K562 (cell line): ENCODE measurements at regions not wholly inside any gene's neighbourhood (a gene's known extent, or its start where the extent isn't known, plus 50 kb on each side); places are given as distances from the start of the nearest gene placed in this dataset.

Experiments used
- ATAC-seq: fragments of 200-7000 bp; cut with Tn5 transposase; 3 replicates; pipeline ENCODE4 v1.9.1; 2020; ENCODE audit warnings: moderate library complexity
- BruUV-seq: library from RNA; stranded (reverse); fragments of 400-500 nt; replicated peaks from 2 replicates; lab custom pipeline; 2021; lab: Mats Ljungman, UMichigan
- CTCF ChIA-PET: fragments of 300-600 bp; formaldehyde crosslinking; extraction: SDS; loops from one replicate; lab custom pipeline; 2021; ENCODE audit warnings: low intra/inter-chr PET ratio; lab: Yijun Ruan, JAX
- POLR2A ChIA-PET: fragments of 300-600, 350-650 bp; sonication (Branson Sonifier 250); formaldehyde crosslinking; extraction: SDS; loops from one replicate; lab custom pipeline; 2021; ENCODE audit warnings: antibody characterized with exemption, inconsistent platforms; lab: Yijun Ruan, JAX
- DNase-seq, 4 experiments: peaks; one replicate each; pipeline versions ENCODE4 v3.0.0 to v3.0.0-alpha.2; 2011 to 2018; ENCODE audit warnings: low spot score in 3 of 4, mixed read lengths in 3 of 4; ENCODE audit errors: extremely low read depth in 1 of 4
- FAIRE-seq: peaks from 2 replicates; lab custom pipeline; 2011; peaks lifted over from hg19 to GRCh38; lab: Jason Lieb, UNC
- H2AFZ ChIP-seq: 2 replicates; pipeline ENCODE4 v1.6.0; 2011; ENCODE audit warnings: low read depth, low read length, control low read depth, inconsistent platforms
- H3K27ac ChIP-seq: fragments of 200-600 bp; 3 replicates; pipeline ENCODE4 v1.8.0; 2011; ENCODE audit warnings: low read depth, mild to moderate bottlenecking, control low read depth, inconsistent platforms, low read length, moderate library complexity, mixed read lengths; ENCODE audit errors: extremely low read depth
- H3K27me3 ChIP-seq, 2 experiments: fragments of 300-600 bp in 1 of 2; 2 replicates in 1 of 2; 3 replicates in 1 of 2; pipeline versions ENCODE4 v1.6.0 to v1.8.0; 2011; ENCODE audit warnings: inconsistent platforms in 2 of 2, low read length in 2 of 2, mild to moderate bottlenecking in 1 of 2, mixed read lengths in 1 of 2, moderate library complexity in 1 of 2; ENCODE audit not compliant: control insufficient read depth in 2 of 2, insufficient read depth in 2 of 2
- H3K36me3 ChIP-seq: fragments of 300-600 bp; 3 replicates; pipeline ENCODE4 v1.8.0; 2011; ENCODE audit warnings: mild to moderate bottlenecking, low read length, inconsistent platforms; ENCODE audit not compliant: control insufficient read depth, insufficient read depth
- H3K4me1 ChIP-seq, 2 experiments: fragments of 200-600 bp in 1 of 2; replicated peaks in 1 of 2; 2 replicates in 1 of 2; 3 replicates in 1 of 2; pipeline versions ENCODE4 v1.5.1 to v1.8.0; 2011; ENCODE audit warnings: inconsistent platforms in 2 of 2, low read length in 2 of 2, mild to moderate bottlenecking in 1 of 2, mixed read lengths in 1 of 2, moderate library complexity in 1 of 2; ENCODE audit not compliant: control insufficient read depth in 2 of 2, insufficient read depth in 2 of 2
- H3K4me2 ChIP-seq: 2 replicates; pipeline ENCODE4 v1.6.1; 2011; ENCODE audit warnings: low read length, control low read depth, inconsistent platforms, mixed read lengths; ENCODE audit not compliant: insufficient read depth
- H3K4me3 ChIP-seq: fragments of 200-600 bp; sonication (generic), shearing (Covaris generic); 2 replicates; pipeline ENCODE4 v1.5.1; 2016; ENCODE audit warnings: control low read depth, inconsistent platforms
- H3K79me2 ChIP-seq: fragments of 200-600 bp; 3 replicates; pipeline ENCODE4 v1.8.0; 2011; ENCODE audit warnings: low read length, inconsistent platforms; ENCODE audit not compliant: control insufficient read depth, insufficient read depth
- H3K9ac ChIP-seq, 2 experiments: 2 replicates each; pipeline versions ENCODE4 v1.6.0 to v1.6.1; 2011; ENCODE audit warnings: low read depth in 2 of 2, low read length in 2 of 2, control low read depth in 1 of 2, inconsistent platforms in 1 of 2, mild to moderate bottlenecking in 1 of 2, mixed read lengths in 1 of 2; ENCODE audit not compliant: insufficient read depth in 1 of 2
- H3K9me1 ChIP-seq: one replicate; pipeline ENCODE4 v1.6.0; 2011; ENCODE audit warnings: inconsistent platforms, mild to moderate bottlenecking, low read length, moderate library complexity; ENCODE audit not compliant: control insufficient read depth, insufficient read depth
- H3K9me3 ChIP-seq: replicated peaks from 2 replicates; pipeline ENCODE4 v1.5.1; 2011; ENCODE audit warnings: low read depth, low read length, inconsistent platforms; ENCODE audit not compliant: control insufficient read depth, insufficient read depth
- H4K20me1 ChIP-seq: replicated peaks from 2 replicates; pipeline ENCODE4 v1.6.1; 2011; ENCODE audit warnings: low read length, inconsistent platforms, mixed read lengths; ENCODE audit not compliant: control insufficient read depth, insufficient read depth
- KAT2B ChIP-seq: IDR thresholded peaks from one replicate; pipeline ENCODE4 v1.6.1; 2012; ENCODE audit warnings: low read depth, mild to moderate bottlenecking, control low read depth, inconsistent platforms, low read length, moderate library complexity
- NFYB ChIP-seq: IDR thresholded peaks from 2 replicates; pipeline ENCODE4 v1.6.1; 2011; ENCODE audit warnings: mild to moderate bottlenecking, moderate library complexity; ENCODE audit not compliant: insufficient read length; ENCODE audit errors: extremely low read depth
- NUFIP1 ChIP-seq: fragments of 450-650 bp; IDR thresholded peaks from 2 replicates; pipeline ENCODE4 v1.6.1; 2018; ENCODE audit not compliant: partially characterized antibody
- POLR2H ChIP-seq: IDR thresholded peaks from 2 replicates; pipeline ENCODE4 v1.6.1; 2016; ENCODE audit warnings: missing genetic modification characterization, low read depth, mild to moderate bottlenecking, control low read depth, missing compliant biosample characterization, moderate library complexity
- RAD21 ChIP-seq, 2 experiments: fragments of 250-450 bp in 1 of 2; fragments of 450-650 bp in 1 of 2; sonication (Bioruptor Pico) in 1 of 2; formaldehyde crosslinking in 1 of 2; IDR thresholded peaks in 1 of 2; conservative IDR thresholded peaks in 1 of 2; 2 replicates each; pipeline versions ENCODE4 v1.4.0 to v1.8.0; 2020 to 2022; ENCODE audit warnings: mild to moderate bottlenecking in 2 of 2, moderate library complexity in 1 of 2
- RBFOX2 ChIP-seq: fragments of 200-400 bp; formaldehyde crosslinking; IDR thresholded peaks from 2 replicates; pipeline ENCODE4 v1.6.1; 2017; ENCODE audit warnings: low read depth, mild to moderate bottlenecking, low read length, moderate library complexity
- ZNF239 ChIP-seq: fragments of 250-450 bp; sonication (Bioruptor Pico); IDR thresholded peaks from 2 replicates; pipeline ENCODE4 v1.4.0; 2020; ENCODE audit warnings: mild to moderate bottlenecking
- ZNF436 ChIP-seq: fragments of 250-450, 450-650 bp; sonication (Bioruptor Pico); formaldehyde crosslinking; IDR thresholded peaks from 2 replicates; pipeline ENCODE4 v1.7.0; 2020; ENCODE audit warnings: mild to moderate bottlenecking
- WGBS: fragments of 100-300 bp; shearing (Covaris generic); methylation state at CpG from one replicate; pipeline ENCODE4 v1.1.6; 2016; ENCODE audit warnings: low coverage, mixed read lengths; ENCODE audit not compliant: insufficient coverage; ENCODE audit errors: missing lambda C conversion rate; 5-methylcytosine and 5-hydroxymethylcytosine counted together
- in situ Hi-C: fragments of 300-500 bp; cut with MboI; formaldehyde crosslinking; loops from 4 replicates; pipeline ENCODE4 v1.15.0; 2018; ENCODE audit warnings: inconsistent platforms, mixed read lengths
- intact Hi-C: fragments of 100-400 bp; cut with micrococcal nuclease; formaldehyde crosslinking; loops from 2 replicates; pipeline ENCODE4 v1.14.2; 2022
- TF ChIP-seq, protein P1 (sequence below): fragments of 250-450 bp; sonication (Bioruptor Pico); IDR thresholded peaks from 2 replicates; pipeline ENCODE4 v1.5.0; 2020; ENCODE audit warnings: mild to moderate bottlenecking, borderline replicate concordance
- TF ChIP-seq, protein P2 (sequence below): fragments of 450-650 bp; IDR thresholded peaks from 2 replicates; pipeline ENCODE4 v1.7.1; 2018; ENCODE audit warnings: mild to moderate bottlenecking, low read depth; ENCODE audit not compliant: partially characterized antibody

DNA sequence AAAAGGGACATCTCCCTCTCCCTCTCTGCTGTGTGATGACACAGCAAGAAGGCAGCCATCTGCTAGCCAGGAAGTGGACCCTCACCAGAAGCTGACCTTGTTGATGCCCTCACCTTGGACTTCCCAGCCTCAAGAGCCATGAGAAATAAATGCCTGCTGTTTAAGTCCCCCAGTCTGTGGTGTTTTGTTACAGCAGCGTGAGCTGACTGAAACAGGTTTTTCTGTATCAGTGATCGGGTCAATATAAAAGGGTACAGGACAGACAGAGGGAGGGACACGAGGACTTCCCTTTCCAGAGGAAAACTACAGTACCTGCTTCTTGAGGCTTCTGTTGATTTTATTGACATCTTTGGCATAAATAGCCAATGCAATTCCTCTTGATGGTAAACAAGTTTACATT is 510.3 kb upstream of the CHAC2 start:
- H3K36me3 ChIP-seq: no peaks in the 10 kb centered on the region
- no peaks in the 10 kb centered on the region for H3K9me3 ChIP-seq
- POLR2A ChIA-PET: no interaction called here
- no TSS peak for BruUV-seq
- DNase-seq: no peak
- no peak overlapping the region for H3K9ac ChIP-seq
- H3K27ac ChIP-seq: no peak overlapping the region
- in situ Hi-C loops: no loop called here
- CTCF ChIA-PET: no interaction called here
- ATAC-seq: no peak
- H3K79me2 ChIP-seq: no peaks in the 10 kb centered on the region
- H3K9me1 ChIP-seq: no peaks in the 10 kb centered on the region
- H3K4me1 ChIP-seq: no peaks in the 10 kb centered on the region
- no peak overlapping the region for H3K4me2 ChIP-seq
- TF ChIP-seq, protein P1, sequence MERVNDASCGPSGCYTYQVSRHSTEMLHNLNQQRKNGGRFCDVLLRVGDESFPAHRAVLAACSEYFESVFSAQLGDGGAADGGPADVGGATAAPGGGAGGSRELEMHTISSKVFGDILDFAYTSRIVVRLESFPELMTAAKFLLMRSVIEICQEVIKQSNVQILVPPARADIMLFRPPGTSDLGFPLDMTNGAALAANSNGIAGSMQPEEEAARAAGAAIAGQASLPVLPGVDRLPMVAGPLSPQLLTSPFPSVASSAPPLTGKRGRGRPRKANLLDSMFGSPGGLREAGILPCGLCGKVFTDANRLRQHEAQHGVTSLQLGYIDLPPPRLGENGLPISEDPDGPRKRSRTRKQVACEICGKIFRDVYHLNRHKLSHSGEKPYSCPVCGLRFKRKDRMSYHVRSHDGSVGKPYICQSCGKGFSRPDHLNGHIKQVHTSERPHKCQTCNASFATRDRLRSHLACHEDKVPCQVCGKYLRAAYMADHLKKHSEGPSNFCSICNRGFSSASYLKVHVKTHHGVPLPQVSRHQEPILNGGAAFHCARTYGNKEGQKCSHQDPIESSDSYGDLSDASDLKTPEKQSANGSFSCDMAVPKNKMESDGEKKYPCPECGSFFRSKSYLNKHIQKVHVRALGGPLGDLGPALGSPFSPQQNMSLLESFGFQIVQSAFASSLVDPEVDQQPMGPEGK (CRISPR knock-in tag): no peak
- H3K4me3 ChIP-seq: no peak overlapping the region
- FAIRE-seq: no peak
- intact Hi-C loops: no loop called here
- no peaks in the 10 kb centered on the region for H3K27me3 ChIP-seq
- WGBS: 0% methylated on average over 3 of the region's 3 CpGs
- no peak overlapping the region for H2AFZ ChIP-seq
- no peaks in the 10 kb centered on the region for H4K20me1 ChIP-seq

DNA sequence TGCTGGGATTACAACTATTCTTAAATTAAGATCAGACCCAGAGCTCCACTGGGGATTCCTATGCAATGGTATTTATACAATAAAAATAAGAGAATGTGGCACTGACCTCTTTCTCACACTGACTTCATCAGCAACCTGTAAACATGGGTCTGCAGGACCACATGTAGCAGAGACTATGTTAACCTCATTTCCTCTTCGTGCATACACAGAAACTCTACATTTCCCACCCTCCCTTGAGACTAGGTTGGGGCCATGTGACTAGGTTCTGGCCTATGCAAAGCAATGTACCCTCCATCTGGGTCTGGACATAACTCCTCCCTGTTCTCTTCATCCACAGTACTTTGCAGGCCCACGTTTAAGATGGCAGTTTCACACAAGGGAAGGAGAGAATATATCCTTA is 514.4 kb upstream of the CHAC2 start:
- Histone ChIP-seq H3K4me3 (no peak overlapping the region), H3K4me2 (no peak overlapping the region), H3K36me3 (no peaks in the 10 kb centered on the region), H3K9me3 (no peaks in the 10 kb centered on the region), H3K79me2 (no peaks in the 10 kb centered on the region), H3K9ac (no peak overlapping the region), H2AFZ (no peak overlapping the region), H3K27ac (no peak overlapping the region), H4K20me1 (no peaks in the 10 kb centered on the region), H3K4me1 (no peaks in the 10 kb centered on the region), H3K9me1 (no peaks in the 10 kb centered on the region), H3K27me3 (no peaks in the 10 kb centered on the region)
- no peak for ATAC-seq
- CTCF ChIA-PET: no interaction called here
- POLR2A ChIA-PET: no interaction called here
- no peak for FAIRE-seq
- no TSS peak for BruUV-seq
- in situ Hi-C loops (no loop called here), intact Hi-C loops (no loop called here)
- 0% methylated on average over 2 of the region's 2 CpGs for WGBS
- DNase-seq: no peak
- TF ChIP-seq KAT2B (no peak), POLR2H (no peak), ZNF436 (CRISPR knock-in tag) (no peak), ZNF239 (CRISPR knock-in tag) (no peak), RBFOX2 (no peak), NFYB (no peak), NUFIP1 (no peak), RAD21 (CRISPR knock-in tag; conservative IDR thresholded peaks at IDR 0.05 in 1 of 2, IDR thresholded peaks at IDR 0.05 in 1 of 2) (no peak)
- TF ChIP-seq, protein P2, sequence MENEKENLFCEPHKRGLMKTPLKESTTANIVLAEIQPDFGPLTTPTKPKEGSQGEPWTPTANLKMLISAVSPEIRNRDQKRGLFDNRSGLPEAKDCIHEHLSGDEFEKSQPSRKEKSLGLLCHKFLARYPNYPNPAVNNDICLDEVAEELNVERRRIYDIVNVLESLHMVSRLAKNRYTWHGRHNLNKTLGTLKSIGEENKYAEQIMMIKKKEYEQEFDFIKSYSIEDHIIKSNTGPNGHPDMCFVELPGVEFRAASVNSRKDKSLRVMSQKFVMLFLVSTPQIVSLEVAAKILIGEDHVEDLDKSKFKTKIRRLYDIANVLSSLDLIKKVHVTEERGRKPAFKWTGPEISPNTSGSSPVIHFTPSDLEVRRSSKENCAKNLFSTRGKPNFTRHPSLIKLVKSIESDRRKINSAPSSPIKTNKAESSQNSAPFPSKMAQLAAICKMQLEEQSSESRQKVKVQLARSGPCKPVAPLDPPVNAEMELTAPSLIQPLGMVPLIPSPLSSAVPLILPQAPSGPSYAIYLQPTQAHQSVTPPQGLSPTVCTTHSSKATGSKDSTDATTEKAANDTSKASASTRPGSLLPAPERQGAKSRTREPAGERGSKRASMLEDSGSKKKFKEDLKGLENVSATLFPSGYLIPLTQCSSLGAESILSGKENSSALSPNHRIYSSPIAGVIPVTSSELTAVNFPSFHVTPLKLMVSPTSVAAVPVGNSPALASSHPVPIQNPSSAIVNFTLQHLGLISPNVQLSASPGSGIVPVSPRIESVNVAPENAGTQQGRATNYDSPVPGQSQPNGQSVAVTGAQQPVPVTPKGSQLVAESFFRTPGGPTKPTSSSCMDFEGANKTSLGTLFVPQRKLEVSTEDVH: no peak
